ENCODE measurements at regions not wholly inside any gene's neighbourhood (a gene's known extent, or its start where the extent isn't known, plus 50 kb on each side); places are given as distances from the start of the nearest gene placed in this dataset.

DNA sequence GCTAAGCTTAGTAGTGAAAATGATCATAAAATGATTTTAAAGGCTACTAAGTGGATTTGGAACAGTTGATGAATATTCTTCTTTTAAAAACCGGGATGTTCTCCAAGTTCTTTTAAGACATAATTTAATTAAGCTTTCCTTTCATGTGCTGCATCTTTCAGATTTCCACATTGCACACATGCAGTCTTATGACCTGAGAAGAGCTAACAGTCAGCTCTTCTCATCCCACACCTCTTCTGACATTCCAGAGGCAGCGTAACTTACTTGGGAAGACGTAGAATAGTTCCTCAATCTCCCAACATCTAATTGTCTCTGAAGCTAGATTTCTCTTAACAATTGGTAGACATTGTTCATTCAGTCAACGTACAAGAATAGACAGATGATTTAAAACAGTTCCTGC, 181.8 kb downstream of the SP3 start:
- TF ChIP-seq, protein P1, sequence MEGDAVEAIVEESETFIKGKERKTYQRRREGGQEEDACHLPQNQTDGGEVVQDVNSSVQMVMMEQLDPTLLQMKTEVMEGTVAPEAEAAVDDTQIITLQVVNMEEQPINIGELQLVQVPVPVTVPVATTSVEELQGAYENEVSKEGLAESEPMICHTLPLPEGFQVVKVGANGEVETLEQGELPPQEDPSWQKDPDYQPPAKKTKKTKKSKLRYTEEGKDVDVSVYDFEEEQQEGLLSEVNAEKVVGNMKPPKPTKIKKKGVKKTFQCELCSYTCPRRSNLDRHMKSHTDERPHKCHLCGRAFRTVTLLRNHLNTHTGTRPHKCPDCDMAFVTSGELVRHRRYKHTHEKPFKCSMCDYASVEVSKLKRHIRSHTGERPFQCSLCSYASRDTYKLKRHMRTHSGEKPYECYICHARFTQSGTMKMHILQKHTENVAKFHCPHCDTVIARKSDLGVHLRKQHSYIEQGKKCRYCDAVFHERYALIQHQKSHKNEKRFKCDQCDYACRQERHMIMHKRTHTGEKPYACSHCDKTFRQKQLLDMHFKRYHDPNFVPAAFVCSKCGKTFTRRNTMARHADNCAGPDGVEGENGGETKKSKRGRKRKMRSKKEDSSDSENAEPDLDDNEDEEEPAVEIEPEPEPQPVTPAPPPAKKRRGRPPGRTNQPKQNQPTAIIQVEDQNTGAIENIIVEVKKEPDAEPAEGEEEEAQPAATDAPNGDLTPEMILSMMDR (IDR thresholded peaks at IDR 0.05; ENCODE audit: control extremely low read depth in 1 of 3, insufficient read depth in 1 of 3, low read depth in 1 of 3, low read length in 3 of 3) = no peak
- TF ChIP-seq RXRA (IDR thresholded peaks at IDR 0.05; ENCODE audit: insufficient read depth, low read depth, low read length) = no peak
- TF ChIP-seq KDM5A (IDR thresholded peaks at IDR 0.05; ENCODE audit: low read length) = no peak
- TF ChIP-seq TAF1 (IDR thresholded peaks at IDR 0.05; ENCODE audit: low read depth, low read length) = no peak
- no peak for TF ChIP-seq POLR2A (IDR thresholded peaks at IDR 0.05; ENCODE audit: control extremely low read depth in 1 of 2, low read depth in 2 of 2, low read length in 2 of 2)
- TF ChIP-seq SRF (IDR thresholded peaks at IDR 0.05; ENCODE audit: low read depth, low read length) = no peak
- no peak for TF ChIP-seq POU5F1 (IDR thresholded peaks at IDR 0.05; ENCODE audit: low read depth, low read length)
- no peak for TF ChIP-seq GTF2F1 (IDR thresholded peaks at IDR 0.05; ENCODE audit: borderline replicate concordance, low read depth, low read length)
